Activated T-cell treated with anti-CD3 and anti-CD28 coated beads, Interleukin-2, amount 50 U/mL, for 72 hours (primary cell): ENCODE measurements at regions not wholly inside any gene's neighbourhood (a gene's known extent, or its start where the extent isn't known, plus 50 kb on each side); places are given as distances from the start of the nearest gene placed in this dataset.
A peak's percentile ranks its signal among the peaks of the same experiment; 100 is the strongest.

Experiments used
- ATAC-seq, 2 donors: fragments of 150-1000 bp; cut with Tn5 transposase; replicated peaks in 1 of 2; 2 replicates each; pipeline ENCODE4 v1.10.0; 2021; ENCODE audit warnings: moderate library complexity in 2 of 2, mild to moderate bottlenecking in 1 of 2
- DNase-seq, 2 donors: peaks; one replicate each; pipeline ENCODE4 v3.0.0; 2021 to 2022; ENCODE audit warnings: mixed read lengths in 1 of 2
- H3K27ac Mint-ChIP-seq: one replicate; pipeline ENCODE4 v1.8.0; 2022; ENCODE audit warnings: mild to moderate bottlenecking, moderate library complexity, mixed read lengths
- H3K27me3 Mint-ChIP-seq: one replicate; pipeline ENCODE4 v1.8.0; 2022; ENCODE audit warnings: low read depth, mixed read lengths
- H3K36me3 Mint-ChIP-seq, 2 donors: one replicate each; pipeline ENCODE4 v1.8.0; 2022; ENCODE audit warnings: mixed read lengths in 2 of 2, mild to moderate bottlenecking in 1 of 2; ENCODE audit not compliant: insufficient read depth in 2 of 2
- H3K4me1 Mint-ChIP-seq: one replicate; pipeline ENCODE4 v1.8.0; 2022; ENCODE audit warnings: low read depth, mixed read lengths
- H3K4me3 Mint-ChIP-seq, 2 donors: one replicate each; pipeline ENCODE4 v1.8.0; 2022; ENCODE audit warnings: mild to moderate bottlenecking in 2 of 2, mixed read lengths in 2 of 2, moderate library complexity in 2 of 2
- H3K9me3 Mint-ChIP-seq, 2 donors: one replicate each; pipeline ENCODE4 v1.8.0; 2022; ENCODE audit warnings: mixed read lengths in 2 of 2

DNA sequence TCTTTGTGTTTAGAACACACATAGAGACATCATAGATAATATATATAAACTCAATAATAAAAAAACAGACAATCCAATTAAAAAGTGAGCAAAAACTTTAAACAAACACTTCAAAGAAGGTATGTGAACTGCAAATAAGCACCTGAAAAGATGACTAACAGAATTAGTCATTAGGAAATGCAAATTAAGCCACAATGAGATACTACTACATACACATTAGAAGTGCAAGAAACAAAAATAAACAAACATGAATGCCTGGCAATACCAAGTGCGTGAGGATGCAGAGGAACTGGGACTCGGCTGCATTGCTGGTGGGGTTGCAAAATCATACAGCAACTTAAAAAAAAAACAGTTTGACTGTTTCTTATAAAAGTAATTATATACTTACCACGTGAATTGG, 799.0 kb downstream of the KCNJ2 start:
- H3K27me3 Mint-ChIP-seq, result no peaks in the 10 kb centered on the region
- no peak overlapping the region for H3K4me3 Mint-ChIP-seq
- peaks cover 0 to 2% of the 10 kb centered on the region in 2 donors for H3K9me3 Mint-ChIP-seq
- no peak overlapping the region for H3K27ac Mint-ChIP-seq
- DNase-seq (no peak), ATAC-seq (no peak)
- no peaks in the 10 kb centered on the region for H3K4me1 Mint-ChIP-seq
- H3K36me3 Mint-ChIP-seq, result no peaks in the 10 kb centered on the region

DNA sequence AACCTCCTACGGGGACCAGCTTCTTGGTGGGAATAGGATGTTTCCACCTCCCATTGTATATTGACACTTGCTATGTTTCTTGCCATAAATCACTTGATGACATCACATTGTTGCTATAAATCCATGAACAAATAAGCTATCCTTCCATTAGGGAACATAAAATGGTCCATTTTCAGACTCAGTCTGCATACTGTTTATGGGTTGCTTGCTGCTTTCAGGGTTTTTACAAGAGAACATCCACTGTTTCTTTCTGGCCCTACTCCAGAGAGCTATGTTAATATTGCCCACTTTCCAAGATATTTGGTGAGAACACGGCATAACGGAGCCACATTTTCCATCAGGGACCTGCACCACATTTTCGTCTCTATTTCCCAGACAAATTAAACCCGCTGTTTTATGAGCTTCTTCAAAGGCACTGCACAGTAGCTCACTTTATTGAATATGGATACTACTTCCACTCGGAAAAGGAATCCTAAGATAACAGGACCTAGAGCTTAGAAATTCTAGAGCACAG, 800.2 kb downstream of the KCNJ2 start:
- Mint-ChIP-seq H3K27me3 (no peaks in the 10 kb centered on the region), H3K27ac (no peak overlapping the region), H3K9me3 (peaks cover 0 to 2% of the 10 kb centered on the region in 2 donors), H3K4me1 (no peaks in the 10 kb centered on the region), H3K36me3 (no peaks in the 10 kb centered on the region), H3K4me3 (no peak overlapping the region)
- DNase-seq (no peak), ATAC-seq (no peak)

DNA sequence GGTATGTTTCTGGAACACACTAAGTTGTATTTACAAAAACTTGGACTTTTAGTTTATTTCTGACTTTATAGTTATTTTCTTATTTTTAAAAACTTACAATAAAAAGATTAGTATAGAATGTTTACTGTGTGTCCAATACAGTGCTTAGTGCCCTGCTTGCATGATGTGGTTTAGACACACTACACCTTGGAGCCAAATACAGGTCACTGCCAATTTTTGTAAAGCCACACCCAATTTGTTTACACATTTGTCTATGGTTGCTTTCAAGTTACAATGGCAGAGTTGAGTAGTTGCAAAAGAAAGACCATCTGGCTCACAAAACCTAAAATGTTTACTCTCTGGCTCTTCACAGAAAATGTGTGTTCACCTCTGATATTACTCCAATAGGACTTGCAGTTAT, 807.1 kb downstream of the KCNJ2 start:
- Mint-ChIP-seq H3K4me1 (no peaks in the 10 kb centered on the region), H3K9me3 (peaks cover 0 to 7% of the 10 kb centered on the region in 2 donors), H3K36me3 (no peaks in the 10 kb centered on the region), H3K4me3 (no peak overlapping the region), H3K27ac (no peak overlapping the region), H3K27me3 (no peaks in the 10 kb centered on the region)
- DNase-seq (no peak), ATAC-seq (no peak)

DNA sequence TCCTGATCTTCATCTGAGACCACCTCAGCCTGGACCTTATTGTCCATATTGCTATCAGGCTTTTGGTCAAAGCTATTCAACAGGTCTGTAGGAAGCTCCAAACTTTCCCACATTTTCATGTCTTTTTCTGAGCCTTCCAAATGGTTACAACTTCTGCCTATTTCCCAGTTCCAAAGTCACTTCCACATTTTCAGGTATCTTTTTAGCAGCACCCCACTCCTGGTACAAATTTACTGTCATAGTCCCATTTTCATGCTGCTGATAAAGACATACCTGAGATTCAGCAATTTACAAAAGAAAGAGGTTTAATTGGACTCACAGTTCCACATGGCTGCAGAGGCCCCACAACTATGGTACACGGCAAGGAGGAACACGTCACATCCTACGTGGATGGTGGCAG, 815.5 kb downstream of the KCNJ2 start:
- Mint-ChIP-seq H3K9me3 (peaks cover 6 to 11% of the 10 kb centered on the region in 2 donors), H3K27me3 (no peaks in the 10 kb centered on the region), H3K4me1 (no peaks in the 10 kb centered on the region), H3K27ac (no peak overlapping the region), H3K4me3 (no peak overlapping the region), H3K36me3 (peaks cover 5 to 6% of the 10 kb centered on the region in 2 donors)
- DNase-seq (no peak), ATAC-seq (no peak)

DNA sequence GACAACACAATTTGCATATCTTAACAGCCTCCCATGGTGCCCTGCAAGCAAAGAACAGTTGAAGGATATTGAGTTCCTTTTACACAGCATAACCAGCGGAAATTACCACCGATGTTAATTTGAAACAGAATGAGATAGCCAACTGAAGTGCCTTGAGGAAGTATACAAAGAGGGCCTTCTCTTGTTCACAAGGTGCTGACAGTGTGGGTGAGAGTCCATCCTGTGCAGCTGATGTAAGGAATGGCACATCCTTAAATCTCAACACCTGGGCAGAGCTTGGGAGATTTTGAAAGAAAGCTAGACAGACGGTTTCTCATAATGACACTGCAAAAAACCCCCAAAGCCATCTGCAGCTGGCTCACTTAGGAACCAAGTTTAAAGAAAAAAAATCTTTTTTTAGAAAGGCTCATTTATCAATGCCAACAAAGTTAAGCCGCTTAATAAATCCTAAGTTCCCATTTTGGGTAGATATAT, 818.6 kb downstream of the KCNJ2 start:
- H3K27ac Mint-ChIP-seq, result no peak overlapping the region
- H3K4me1 Mint-ChIP-seq, result no peaks in the 10 kb centered on the region
- peak overlapping the region in 1 of 2 donors; percentile 37 for H3K4me3 Mint-ChIP-seq
- DNase-seq (no peak), ATAC-seq (no peak)
- H3K36me3 Mint-ChIP-seq, result peaks cover 5 to 10% of the 10 kb centered on the region in 2 donors
- H3K27me3 Mint-ChIP-seq, result no peaks in the 10 kb centered on the region
- H3K9me3 Mint-ChIP-seq, result peaks cover 11 to 17% of the 10 kb centered on the region in 2 donors

DNA sequence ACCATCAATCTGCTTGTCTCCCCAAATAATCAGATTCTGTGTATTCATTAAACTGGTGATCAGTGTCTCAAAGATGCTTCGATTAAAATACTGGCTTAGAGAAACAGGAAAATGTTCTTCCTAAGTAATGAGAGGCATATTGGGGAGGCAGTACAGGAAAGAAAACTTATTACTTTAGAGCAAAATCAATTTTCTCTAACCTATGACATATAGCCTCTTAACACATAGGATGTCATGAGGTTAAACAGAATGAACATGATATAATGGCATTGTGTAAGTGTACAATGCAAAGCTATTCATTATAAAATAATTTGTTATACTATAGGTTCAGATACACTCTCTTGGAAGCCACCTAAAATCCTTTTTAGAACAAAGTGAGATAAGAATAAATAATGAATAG, 819.3 kb downstream of the KCNJ2 start:
- Mint-ChIP-seq H3K4me1 (no peaks in the 10 kb centered on the region), H3K27me3 (no peaks in the 10 kb centered on the region), H3K4me3 (no peak overlapping the region), H3K36me3 (peaks cover 5 to 10% of the 10 kb centered on the region in 2 donors), H3K9me3 (peaks cover 10 to 16% of the 10 kb centered on the region in 2 donors), H3K27ac (no peak overlapping the region)
- ATAC-seq (no peak), DNase-seq (no peak)

DNA sequence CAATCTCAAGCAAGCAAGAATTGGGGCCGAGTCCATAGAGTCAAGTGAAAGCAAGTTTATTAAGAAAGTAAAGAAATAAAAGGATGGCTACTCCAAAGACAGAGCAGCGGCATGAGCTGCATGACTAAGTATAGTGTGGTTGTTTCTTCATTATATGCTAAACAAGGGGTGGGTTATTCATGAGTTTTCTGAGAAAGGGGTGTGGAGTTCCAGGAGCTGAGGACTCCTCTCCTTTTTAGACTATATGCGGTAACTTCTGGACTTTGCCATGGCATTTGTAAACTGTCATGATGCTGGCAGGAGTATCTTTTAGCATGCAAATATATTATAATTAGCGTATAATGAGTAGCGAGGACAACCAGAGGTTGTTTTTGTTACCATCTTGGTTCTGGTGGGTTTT, 819.9 kb downstream of the KCNJ2 start:
- H3K4me3 Mint-ChIP-seq, result no peak overlapping the region
- H3K4me1 Mint-ChIP-seq, result no peaks in the 10 kb centered on the region
- no peak overlapping the region for H3K27ac Mint-ChIP-seq
- H3K27me3 Mint-ChIP-seq, result no peaks in the 10 kb centered on the region
- peaks cover 10 to 16% of the 10 kb centered on the region in 2 donors for H3K9me3 Mint-ChIP-seq
- ATAC-seq (no peak), DNase-seq (no peak)
- H3K36me3 Mint-ChIP-seq, result peaks cover 5 to 10% of the 10 kb centered on the region in 2 donors

DNA sequence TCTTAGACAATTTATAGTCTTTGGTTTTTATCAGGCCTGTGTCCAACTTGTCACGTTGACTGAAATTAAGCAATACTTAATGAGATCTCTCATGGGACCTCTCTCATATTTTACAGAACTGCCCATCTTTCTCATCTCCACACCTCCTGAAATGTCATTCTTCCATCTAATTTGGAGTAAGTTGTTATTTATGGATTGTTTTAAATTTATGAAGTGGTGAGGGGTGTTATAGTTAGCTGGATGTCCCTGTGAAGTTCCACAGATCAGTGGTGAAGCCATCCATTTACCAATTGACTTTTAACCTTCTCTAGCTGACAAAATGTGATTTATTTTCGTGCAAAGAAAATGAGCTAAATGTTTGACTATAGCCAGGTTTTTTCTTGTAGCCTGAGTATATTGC, 824.9 kb downstream of the KCNJ2 start:
- Mint-ChIP-seq H3K4me3 (no peak overlapping the region), H3K9me3 (peaks cover 11 to 15% of the 10 kb centered on the region in 2 donors), H3K27me3 (no peaks in the 10 kb centered on the region), H3K4me1 (no peaks in the 10 kb centered on the region), H3K36me3 (peaks cover 2 to 4% of the 10 kb centered on the region in 2 donors), H3K27ac (no peak overlapping the region)
- ATAC-seq (no peak), DNase-seq (no peak)

DNA sequence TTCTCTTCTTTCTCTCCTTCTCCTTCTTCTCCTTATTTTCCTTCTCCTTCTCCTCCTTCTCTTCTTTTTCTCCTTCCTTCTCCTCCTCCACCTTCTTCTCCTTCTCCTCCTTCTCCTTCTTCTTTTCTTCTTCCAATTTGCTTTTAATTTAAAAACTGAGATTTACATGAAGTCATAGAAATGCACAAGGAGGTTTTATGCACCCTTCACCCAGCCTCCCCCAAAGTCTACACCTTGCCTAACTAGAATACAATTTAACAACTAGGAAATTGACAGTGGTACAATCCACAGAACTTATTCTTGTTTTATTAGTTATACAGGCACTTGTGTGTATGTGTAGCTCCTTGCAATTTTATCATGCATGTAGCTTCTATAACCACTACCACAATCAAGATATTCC, 826.7 kb downstream of the KCNJ2 start:
- Mint-ChIP-seq H3K27ac (no peak overlapping the region), H3K4me1 (no peaks in the 10 kb centered on the region), H3K4me3 (no peak overlapping the region), H3K27me3 (no peaks in the 10 kb centered on the region), H3K9me3 (peaks cover 8 to 12% of the 10 kb centered on the region in 2 donors), H3K36me3 (peaks cover 2% of the 10 kb centered on the region in 2 donors)
- no peak for ATAC-seq
- DNase-seq, result no peak

DNA sequence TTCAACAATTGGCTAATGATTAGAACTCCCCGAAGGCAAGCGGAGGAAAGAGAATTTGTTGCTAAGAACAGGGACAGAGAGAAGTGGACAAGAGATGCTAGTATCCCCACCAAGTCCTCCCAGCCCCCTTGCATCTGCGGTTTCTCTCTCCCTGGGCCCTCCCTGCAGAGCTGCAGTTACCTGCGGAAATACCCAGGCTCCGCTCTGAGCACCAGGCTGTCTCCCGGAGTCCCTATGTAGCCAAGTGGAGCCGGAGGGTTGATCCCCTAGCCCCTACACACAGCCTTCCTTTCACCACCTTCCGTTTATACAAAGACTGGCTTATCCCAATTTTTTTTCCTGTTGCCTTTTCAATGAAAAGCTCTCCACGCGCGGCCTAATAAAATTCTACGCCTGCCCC, 834.4 kb downstream of the KCNJ2 start:
- Mint-ChIP-seq H3K4me3 (no peak overlapping the region), H3K27ac (no peak overlapping the region), H3K4me1 (no peaks in the 10 kb centered on the region), H3K27me3 (no peaks in the 10 kb centered on the region), H3K36me3 (no peaks in the 10 kb centered on the region), H3K9me3 (peaks cover 6% of the 10 kb centered on the region in 2 donors)
- no peak for ATAC-seq
- DNase-seq, result no peak

DNA sequence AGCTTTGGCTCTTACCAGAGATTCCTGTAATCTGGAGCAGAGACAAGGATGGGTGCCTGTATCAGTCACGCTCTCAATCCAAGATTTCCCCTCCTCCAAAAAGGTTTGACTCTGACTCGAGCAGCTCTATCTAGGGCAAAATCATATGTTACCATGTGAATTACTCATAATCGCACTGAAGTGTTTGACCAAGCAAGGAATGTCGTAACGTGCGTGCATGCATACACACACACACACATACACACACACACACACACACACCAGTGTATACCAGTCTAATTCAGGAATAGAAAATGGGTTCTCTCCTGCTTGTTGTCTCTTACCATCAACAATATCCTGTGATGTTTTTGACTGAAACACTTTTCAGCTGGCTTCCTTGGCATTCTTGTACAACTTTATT, 835.1 kb downstream of the KCNJ2 start:
- no peak overlapping the region for H3K4me3 Mint-ChIP-seq
- no peaks in the 10 kb centered on the region for H3K4me1 Mint-ChIP-seq
- H3K9me3 Mint-ChIP-seq, result peaks cover 6% of the 10 kb centered on the region in 2 donors
- H3K36me3 Mint-ChIP-seq, result no peaks in the 10 kb centered on the region
- no peak for DNase-seq
- no peak overlapping the region for H3K27ac Mint-ChIP-seq
- H3K27me3 Mint-ChIP-seq, result no peaks in the 10 kb centered on the region
- ATAC-seq, result no peak

DNA sequence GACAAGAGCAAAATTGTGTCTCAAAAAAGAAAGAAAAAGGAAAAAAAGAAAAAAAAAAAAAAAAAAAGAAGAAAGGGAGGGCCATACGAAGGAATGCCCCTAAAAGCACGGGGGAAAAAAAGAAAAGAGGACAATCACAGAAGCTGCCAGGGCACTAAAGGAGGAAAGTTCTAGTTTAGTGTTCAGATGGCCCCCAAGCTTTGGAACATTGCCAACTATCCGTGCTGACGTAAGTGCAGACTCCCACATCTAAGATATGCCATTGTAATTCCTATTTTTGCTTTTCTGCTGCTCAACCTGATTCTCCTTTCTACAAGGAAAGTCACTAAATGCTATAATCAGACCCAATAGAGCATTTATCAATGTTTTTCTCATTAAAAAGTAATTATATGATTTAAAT, 842.1 kb downstream of the KCNJ2 start:
- H3K27me3 Mint-ChIP-seq, result no peaks in the 10 kb centered on the region
- H3K4me1 Mint-ChIP-seq, result no peaks in the 10 kb centered on the region
- peaks cover 5 to 7% of the 10 kb centered on the region in 2 donors for H3K9me3 Mint-ChIP-seq
- ATAC-seq, result no peak
- H3K36me3 Mint-ChIP-seq, result no peaks in the 10 kb centered on the region
- no peak overlapping the region for H3K4me3 Mint-ChIP-seq
- H3K27ac Mint-ChIP-seq, result no peak overlapping the region
- no peak for DNase-seq

DNA sequence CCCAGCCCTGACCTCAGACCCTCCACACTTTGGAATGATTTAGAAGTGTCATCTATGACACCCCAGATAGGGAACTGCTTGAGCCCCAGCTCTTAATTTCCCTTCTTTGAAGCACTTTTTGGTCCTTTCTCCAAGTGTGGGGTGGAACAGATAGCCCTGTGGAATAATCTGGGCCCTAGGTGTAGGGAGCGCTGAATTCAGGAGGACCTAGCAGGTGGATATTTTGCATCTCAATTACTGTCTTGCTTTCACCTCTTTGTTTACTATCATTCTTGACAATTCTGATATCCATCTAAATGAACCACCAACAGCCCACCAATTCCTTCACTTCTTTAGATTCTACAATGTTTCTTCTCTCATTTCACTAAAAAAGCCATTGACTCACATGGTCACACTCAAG, 850.4 kb downstream of the KCNJ2 start:
- no peak overlapping the region for H3K4me3 Mint-ChIP-seq
- no peak overlapping the region for H3K27ac Mint-ChIP-seq
- H3K4me1 Mint-ChIP-seq, result no peaks in the 10 kb centered on the region
- H3K36me3 Mint-ChIP-seq, result no peaks in the 10 kb centered on the region
- ATAC-seq (no peak), DNase-seq (no peak)
- H3K27me3 Mint-ChIP-seq, result no peaks in the 10 kb centered on the region
- peaks cover 4 to 5% of the 10 kb centered on the region in 2 donors for H3K9me3 Mint-ChIP-seq

DNA sequence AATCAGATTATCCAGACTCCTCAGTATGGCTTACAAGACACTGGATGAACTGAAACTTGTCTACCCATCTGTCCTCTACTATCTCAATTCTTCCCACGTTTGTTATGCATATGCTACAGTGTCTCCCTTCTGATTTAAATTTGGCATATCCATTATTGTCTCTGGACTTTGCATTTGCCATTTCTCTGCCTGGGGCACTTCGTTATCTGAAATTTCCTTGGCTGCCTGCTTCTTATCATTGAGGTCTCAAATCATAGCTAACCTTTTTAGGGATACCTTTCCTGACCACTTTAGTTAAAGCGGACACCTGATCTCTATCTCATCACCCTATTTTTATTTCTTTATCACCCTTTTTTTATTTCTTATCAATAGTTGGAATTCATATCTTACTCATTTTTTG, 853.4 kb downstream of the KCNJ2 start:
- DNase-seq, result no peak
- ATAC-seq, result no peak
- H3K27me3 Mint-ChIP-seq, result no peaks in the 10 kb centered on the region

More for the DNA sequence above, 853.4 kb downstream of the KCNJ2 start:
- no peaks in the 10 kb centered on the region for H3K36me3 Mint-ChIP-seq
- H3K9me3 Mint-ChIP-seq, result peaks cover 2 to 5% of the 10 kb centered on the region in 2 donors
- H3K4me3 Mint-ChIP-seq, result no peak overlapping the region
- no peaks in the 10 kb centered on the region for H3K4me1 Mint-ChIP-seq
- no peak overlapping the region for H3K27ac Mint-ChIP-seq
